Activated CD8-positive, alpha-beta memory T cell treated with anti-CD3 and anti-CD28 coated beads, Interleukin-2, amount 10 ng/mL, durations not matched to agents 7 days and 5 days (primary cell): ENCODE measurements at regions not wholly inside any gene's neighbourhood (a gene's known extent, or its start where the extent isn't known, plus 50 kb on each side); places are given as distances from the start of the nearest gene placed in this dataset.
"Not testable (repeated sequence)": the region's sequence is repeated elsewhere in the genome, so short reads cannot be mapped to it uniquely, and the experiment has no call there.

ENCODE experiments used
- ATAC-seq: fragments of 150-1000 bp; cut with Tn5 transposase; one replicate; pipeline ENCODE4 v1.10.0; 2021; ENCODE audit warnings: moderate library complexity
- CTCF ChIA-PET: fragments of 350-600 bp; sonication (Branson Sonifier 250); formaldehyde crosslinking; loops from one replicate; lab custom pipeline; 2021; ENCODE audit warnings: antibody characterized with exemption; lab: Charles Lee
- DNase-seq: peaks from one replicate; pipeline ENCODE4 v3.0.0-alpha.2; 2020
- H3K27ac Mint-ChIP-seq: one replicate; pipeline ENCODE4 v1.8.0; 2021; ENCODE audit warnings: mild to moderate bottlenecking, mixed read lengths
- H3K27me3 Mint-ChIP-seq: one replicate; pipeline ENCODE4 v1.8.0; 2021; ENCODE audit warnings: mixed read lengths
- H3K36me3 Mint-ChIP-seq: one replicate; pipeline ENCODE4 v1.8.0; 2021; ENCODE audit warnings: mild to moderate bottlenecking, mixed read lengths
- H3K4me1 Mint-ChIP-seq: one replicate; pipeline ENCODE4 v1.8.0; 2021; ENCODE audit warnings: mixed read lengths
- H3K4me3 Mint-ChIP-seq: one replicate; pipeline ENCODE4 v1.8.0; 2021; ENCODE audit warnings: mild to moderate bottlenecking, moderate library complexity, mixed read lengths
- H3K9me3 Mint-ChIP-seq: one replicate; pipeline ENCODE4 v1.8.0; 2022; ENCODE audit warnings: low read depth, mixed read lengths

DNA sequence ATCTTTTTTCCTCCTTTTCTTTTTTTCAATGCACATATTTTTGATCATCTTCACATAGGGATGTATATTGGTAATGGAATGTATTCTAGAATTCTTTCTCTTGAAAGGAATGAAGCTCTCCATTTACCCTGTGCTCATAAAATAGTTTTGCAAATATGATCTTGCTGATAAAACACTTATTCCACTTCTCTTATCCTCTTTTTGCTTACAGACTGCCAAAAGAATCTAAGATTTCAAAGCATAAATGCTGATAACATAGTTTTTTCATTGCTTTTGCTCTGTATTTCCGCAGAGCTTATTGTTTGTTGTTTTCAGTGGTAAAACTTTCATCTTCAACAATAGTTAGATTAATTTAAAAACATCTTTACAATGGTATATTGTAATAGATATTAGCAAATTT lies 350.5 kb downstream of the PAX1 start:
- Mint-ChIP-seq H3K36me3 (no peaks in the 10 kb centered on the region), H3K9me3 (peaks cover 11% of the 10 kb centered on the region), H3K4me3 (no peak overlapping the region), H3K27ac (no peak overlapping the region), H3K4me1 (no peaks in the 10 kb centered on the region), H3K27me3 (no peaks in the 10 kb centered on the region)
- DNase-seq: no peak
- CTCF ChIA-PET: no interaction called here
- no peak for ATAC-seq

DNA sequence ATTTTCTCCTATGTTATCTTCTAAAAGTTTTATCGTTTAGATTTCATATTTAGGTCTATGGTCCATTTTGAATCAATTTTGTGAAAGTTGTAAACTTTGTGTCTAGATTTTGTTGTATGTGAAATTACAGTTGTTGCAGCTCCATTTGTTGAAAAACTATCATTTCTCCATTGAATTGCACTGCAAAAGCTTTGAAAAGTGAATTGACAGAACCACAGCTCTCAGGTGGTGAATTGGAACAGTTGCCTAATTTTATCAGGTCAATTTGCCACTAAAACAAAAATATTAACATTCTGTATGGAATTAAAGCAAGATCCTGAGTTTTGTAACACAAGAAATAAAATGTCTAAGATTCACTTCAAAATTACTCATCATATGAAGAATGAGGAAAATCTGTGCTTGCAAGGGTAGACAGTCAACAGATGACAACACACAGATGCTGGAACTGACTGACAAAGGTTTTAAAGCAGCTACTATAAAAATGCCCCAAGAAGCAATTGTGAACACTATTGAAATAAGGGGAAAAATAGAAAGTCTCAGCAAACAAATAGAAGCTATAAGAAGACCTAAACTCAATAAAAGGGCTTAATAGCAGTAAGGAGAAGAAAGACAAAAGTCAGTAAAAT lies 346.7 kb downstream of the PAX1 start:
- Mint-ChIP-seq H3K27me3 (no peaks in the 10 kb centered on the region), H3K27ac (no peak overlapping the region), H3K9me3 (peaks cover 14% of the 10 kb centered on the region), H3K4me1 (no peaks in the 10 kb centered on the region), H3K4me3 (no peak overlapping the region), H3K36me3 (no peaks in the 10 kb centered on the region)
- no peak for ATAC-seq
- DNase-seq: no peak
- CTCF ChIA-PET: no interaction called here

DNA sequence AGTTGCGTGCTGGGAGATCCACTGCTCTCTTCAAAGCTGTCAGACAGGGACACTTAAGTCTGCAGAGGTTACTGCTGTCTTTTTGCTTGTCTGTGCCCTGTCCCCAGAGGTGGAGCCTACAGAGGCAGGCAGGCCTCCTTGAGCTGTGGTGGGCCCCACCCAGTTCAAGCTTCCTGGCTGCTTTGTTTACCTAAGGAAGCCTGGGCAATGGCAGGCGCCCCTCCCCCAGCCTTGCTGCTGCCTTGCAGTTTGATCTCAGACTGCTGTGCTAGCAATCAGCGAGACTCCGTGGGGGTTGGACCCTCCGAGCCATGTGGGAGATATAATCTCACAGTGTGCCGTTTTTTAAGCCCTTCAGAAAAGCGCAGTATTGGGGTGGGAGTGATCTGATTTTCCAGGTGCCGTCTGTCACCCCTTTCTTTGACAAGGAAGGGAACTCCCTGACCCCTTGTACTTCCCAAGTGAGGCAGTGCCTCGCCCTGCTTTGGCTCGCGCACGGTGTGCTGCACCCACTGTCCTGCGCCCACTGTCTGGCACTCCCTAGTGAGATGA lies 340.6 kb downstream of the PAX1 start:
- not testable (repeated sequence) for DNase-seq, H3K27me3 Mint-ChIP-seq

DNA sequence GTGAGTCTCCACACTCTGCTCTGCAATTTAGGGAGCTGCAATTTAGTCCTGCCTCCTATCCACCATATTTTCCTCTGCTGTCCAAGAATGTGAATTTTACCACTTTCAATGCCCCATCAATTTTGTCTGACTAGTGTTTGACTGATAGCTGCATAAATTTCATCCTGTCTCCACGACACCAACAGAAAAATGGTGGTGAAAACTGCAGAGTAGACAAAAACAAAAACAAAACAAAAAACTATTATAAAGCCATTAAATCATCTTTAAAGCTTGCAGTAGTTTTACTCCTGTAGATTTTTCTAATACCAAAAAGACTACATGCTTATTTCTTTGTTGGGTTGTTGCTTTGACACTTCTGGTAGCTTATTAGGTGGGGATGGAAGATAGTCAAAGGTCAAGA lies 322.0 kb downstream of the PAX1 start:
- CTCF ChIA-PET: no interaction called here
- no peak for DNase-seq
- peaks cover 8% of the 10 kb centered on the region for H3K9me3 Mint-ChIP-seq
- no peak for ATAC-seq
- H3K36me3 Mint-ChIP-seq: no peaks in the 10 kb centered on the region
- no peaks in the 10 kb centered on the region for H3K4me1 Mint-ChIP-seq
- no peak overlapping the region for H3K27ac Mint-ChIP-seq
- H3K27me3 Mint-ChIP-seq: no peaks in the 10 kb centered on the region
- no peak overlapping the region for H3K4me3 Mint-ChIP-seq

More for the DNA sequence above, 340.6 kb downstream of the PAX1 start:
- ATAC-seq, H3K36me3 Mint-ChIP-seq, H3K4me1 Mint-ChIP-seq, CTCF ChIA-PET, H3K27ac Mint-ChIP-seq, H3K9me3 Mint-ChIP-seq, H3K4me3 Mint-ChIP-seq: not testable (repeated sequence)

DNA sequence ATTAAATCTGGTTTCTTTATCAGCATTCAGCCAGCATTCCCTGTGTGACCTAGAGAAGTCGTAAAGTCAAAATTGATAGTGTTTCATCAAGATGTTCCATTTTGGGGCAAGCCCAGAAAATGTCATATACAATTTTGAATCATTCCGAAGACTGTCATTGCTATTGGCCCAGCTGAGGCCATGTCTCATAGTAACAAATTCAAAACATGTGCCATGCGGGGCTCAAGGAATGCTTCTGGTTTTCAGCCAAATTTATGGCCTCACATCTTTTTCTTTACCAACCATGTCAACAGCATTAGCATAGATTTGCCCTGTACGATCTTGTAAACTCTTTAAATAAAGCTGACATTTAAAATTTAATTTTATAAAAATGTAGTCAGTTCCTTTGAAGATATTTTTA lies 314.7 kb downstream of the PAX1 start:
- H3K4me3 Mint-ChIP-seq: no peak overlapping the region
- no peaks in the 10 kb centered on the region for H3K4me1 Mint-ChIP-seq
- no peaks in the 10 kb centered on the region for H3K27me3 Mint-ChIP-seq
- peaks cover 16% of the 10 kb centered on the region for H3K9me3 Mint-ChIP-seq
- CTCF ChIA-PET: no interaction called here
- no peak for ATAC-seq
- no peak overlapping the region for H3K27ac Mint-ChIP-seq
- DNase-seq: no peak
- H3K36me3 Mint-ChIP-seq: no peaks in the 10 kb centered on the region

DNA sequence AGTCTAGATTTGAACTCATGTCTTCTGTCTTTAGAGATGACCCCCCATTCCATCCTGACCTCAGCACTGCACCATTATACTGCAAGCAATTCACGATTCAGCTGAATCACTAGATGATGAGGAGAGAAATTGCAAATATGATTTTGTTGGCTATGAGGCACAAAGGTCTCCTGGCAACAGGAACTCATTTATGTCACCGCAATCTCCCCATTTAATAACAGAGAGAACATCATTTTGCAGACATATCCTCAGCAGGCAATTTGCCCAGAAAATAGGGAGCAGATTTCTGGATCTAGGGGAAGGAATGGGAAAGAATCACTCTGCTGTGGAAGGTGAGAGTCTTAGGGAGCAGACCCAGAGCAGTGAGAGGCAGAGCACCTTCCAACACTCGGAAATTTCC lies 303.0 kb downstream of the PAX1 start:
- H3K4me1 Mint-ChIP-seq: no peaks in the 10 kb centered on the region
- H3K9me3 Mint-ChIP-seq: peaks cover 5% of the 10 kb centered on the region
- no peak for ATAC-seq
- no peak for DNase-seq
- no peak overlapping the region for H3K27ac Mint-ChIP-seq
- H3K4me3 Mint-ChIP-seq: no peak overlapping the region
- H3K27me3 Mint-ChIP-seq: no peaks in the 10 kb centered on the region
- H3K36me3 Mint-ChIP-seq: no peaks in the 10 kb centered on the region
- CTCF ChIA-PET: no interaction called here

DNA sequence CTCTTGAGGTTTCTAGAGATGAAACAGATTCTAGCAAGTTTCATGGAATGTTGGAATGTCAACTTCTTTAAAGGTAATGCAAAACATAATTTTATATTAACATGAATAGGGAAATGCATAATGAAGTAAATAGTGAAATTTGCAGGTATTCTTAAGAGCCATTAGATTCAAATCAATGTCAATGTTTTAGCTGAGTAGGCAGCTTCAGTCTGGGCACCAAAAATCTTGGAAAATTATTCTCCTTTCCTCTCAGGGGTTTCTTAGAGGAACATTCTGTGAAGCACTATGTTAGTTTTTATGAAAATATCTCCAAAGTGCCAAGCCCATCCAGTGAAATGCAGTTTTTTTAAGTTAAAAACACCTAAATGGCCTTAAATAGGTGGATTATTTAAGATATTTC lies 300.8 kb downstream of the PAX1 start:
- no peak overlapping the region for H3K4me3 Mint-ChIP-seq
- H3K4me1 Mint-ChIP-seq: no peaks in the 10 kb centered on the region
- ATAC-seq (no peak), DNase-seq (no peak)
- peaks cover 12% of the 10 kb centered on the region for H3K9me3 Mint-ChIP-seq
- H3K27ac Mint-ChIP-seq: no peak overlapping the region
- H3K27me3 Mint-ChIP-seq: no peaks in the 10 kb centered on the region
- CTCF ChIA-PET: no interaction called here
- no peaks in the 10 kb centered on the region for H3K36me3 Mint-ChIP-seq

DNA sequence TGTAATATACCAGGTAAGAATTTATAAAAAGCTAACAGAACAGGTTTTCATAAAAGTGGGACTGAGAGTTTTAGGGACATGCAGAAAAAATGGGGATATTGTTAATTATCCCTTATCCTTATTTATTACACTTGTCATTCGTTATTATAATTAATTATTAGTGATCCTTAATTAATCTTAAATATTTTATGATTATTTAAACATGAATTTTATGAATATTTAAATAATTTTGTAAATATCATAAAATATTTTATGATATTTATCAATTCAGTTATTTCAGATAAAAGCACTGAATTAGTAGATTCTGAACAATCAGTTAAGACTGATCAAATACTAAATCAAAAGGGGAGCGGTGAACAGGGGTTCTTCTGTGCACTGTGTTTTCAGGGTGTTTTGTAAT lies 300.1 kb downstream of the PAX1 start:
- Mint-ChIP-seq H3K36me3 (no peaks in the 10 kb centered on the region), H3K27me3 (no peaks in the 10 kb centered on the region), H3K9me3 (peaks cover 12% of the 10 kb centered on the region), H3K4me3 (no peak overlapping the region), H3K27ac (no peak overlapping the region), H3K4me1 (no peaks in the 10 kb centered on the region)
- DNase-seq: no peak
- CTCF ChIA-PET: no interaction called here
- ATAC-seq: no peak

DNA sequence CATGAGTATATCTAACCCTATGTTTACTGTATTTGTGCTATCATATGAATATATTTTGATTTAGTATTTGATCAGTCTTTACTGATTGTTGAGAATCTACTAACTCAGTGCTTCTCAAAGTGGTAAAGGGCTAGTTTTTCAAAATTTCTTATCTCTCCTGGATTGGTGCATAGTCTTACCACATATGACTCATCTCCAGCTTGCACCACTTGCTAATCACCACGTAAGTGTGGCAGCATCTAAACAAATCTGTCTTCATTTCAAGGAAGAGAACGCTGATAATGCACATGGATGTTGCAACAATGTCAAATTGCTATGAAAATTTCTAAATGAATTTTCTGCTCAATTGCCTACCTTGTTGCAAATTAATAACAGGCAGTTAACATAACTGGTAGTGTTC lies 299.5 kb downstream of the PAX1 start:
- CTCF ChIA-PET: no interaction called here
- Mint-ChIP-seq H3K36me3 (no peaks in the 10 kb centered on the region), H3K27me3 (no peaks in the 10 kb centered on the region), H3K4me3 (no peak overlapping the region), H3K9me3 (peaks cover 12% of the 10 kb centered on the region), H3K27ac (no peak overlapping the region), H3K4me1 (no peaks in the 10 kb centered on the region)
- no peak for DNase-seq
- ATAC-seq: no peak

DNA sequence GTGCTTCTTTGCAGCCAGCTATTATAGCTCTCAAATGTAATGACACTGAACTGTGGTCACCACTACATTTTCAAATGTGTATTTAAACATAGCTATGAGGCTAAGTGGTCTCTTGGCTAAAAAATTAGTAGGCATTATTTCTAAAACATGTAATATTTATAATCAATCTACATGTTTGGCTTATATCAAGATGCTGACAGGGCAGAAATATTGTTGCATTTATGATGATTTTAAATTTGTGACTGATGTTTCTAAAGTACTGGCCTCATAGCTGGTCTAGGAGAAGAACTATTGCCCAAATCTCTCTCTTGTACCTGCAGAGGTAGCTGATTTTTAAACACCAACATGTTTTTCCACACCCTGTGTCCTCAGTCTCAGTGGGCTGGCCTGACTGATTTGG lies 298.2 kb downstream of the PAX1 start:
- CTCF ChIA-PET: no interaction called here
- DNase-seq (no peak), ATAC-seq (no peak)
- Mint-ChIP-seq H3K4me3 (no peak overlapping the region), H3K27ac (no peak overlapping the region), H3K4me1 (no peaks in the 10 kb centered on the region), H3K27me3 (no peaks in the 10 kb centered on the region), H3K36me3 (no peaks in the 10 kb centered on the region), H3K9me3 (peaks cover 12% of the 10 kb centered on the region)

DNA sequence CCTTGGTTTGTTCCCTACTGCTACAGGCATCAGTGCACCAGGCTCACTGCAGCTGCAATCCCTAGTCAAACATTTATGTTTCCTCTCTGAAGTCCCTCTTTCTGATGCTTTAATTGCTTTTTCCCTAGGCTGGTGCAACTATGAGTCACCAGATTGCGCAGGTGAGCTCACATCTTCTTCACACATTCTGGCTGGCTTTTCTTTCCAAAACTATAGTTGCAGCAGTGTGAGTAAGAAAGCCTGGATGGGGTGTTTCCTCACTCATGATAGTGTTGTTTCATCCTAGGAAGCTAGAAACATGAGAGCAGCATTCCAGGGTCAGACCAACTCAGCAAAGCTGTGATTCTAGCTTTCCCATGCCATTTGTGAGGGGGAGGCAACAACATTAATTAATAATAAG lies 296.4 kb downstream of the PAX1 start:
- CTCF ChIA-PET: no interaction called here
- no peak for DNase-seq
- ATAC-seq: no peak
- Mint-ChIP-seq H3K27ac (no peak overlapping the region), H3K9me3 (peaks cover 8% of the 10 kb centered on the region), H3K4me3 (no peak overlapping the region), H3K27me3 (no peaks in the 10 kb centered on the region), H3K36me3 (no peaks in the 10 kb centered on the region), H3K4me1 (no peaks in the 10 kb centered on the region)

DNA sequence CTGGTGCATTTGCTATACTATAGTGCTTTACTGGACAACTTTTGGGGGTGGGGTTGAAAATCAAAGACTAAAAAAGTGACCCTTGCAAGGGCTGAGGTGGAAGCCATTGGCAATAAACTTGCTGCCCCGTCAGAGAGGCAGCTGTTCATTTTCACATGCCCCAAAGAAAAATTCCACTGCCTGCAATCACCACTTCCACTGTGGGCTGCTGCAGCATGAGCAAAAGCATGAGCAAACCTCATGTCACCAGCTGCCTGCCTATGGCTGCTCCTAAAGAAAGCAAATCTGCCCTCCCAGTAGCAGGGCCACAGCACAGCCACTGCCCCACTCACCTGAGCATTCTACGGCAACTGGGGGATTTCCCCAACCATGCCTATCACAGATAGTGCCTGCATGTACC lies 290.0 kb downstream of the PAX1 start:
- ATAC-seq (no peak), DNase-seq (no peak)
- CTCF ChIA-PET: no interaction called here
- no peaks in the 10 kb centered on the region for H3K36me3 Mint-ChIP-seq
- H3K4me3 Mint-ChIP-seq: no peak overlapping the region
- no peaks in the 10 kb centered on the region for H3K27me3 Mint-ChIP-seq
- H3K4me1 Mint-ChIP-seq: no peaks in the 10 kb centered on the region
- peaks cover 6% of the 10 kb centered on the region for H3K9me3 Mint-ChIP-seq
- H3K27ac Mint-ChIP-seq: no peak overlapping the region

DNA sequence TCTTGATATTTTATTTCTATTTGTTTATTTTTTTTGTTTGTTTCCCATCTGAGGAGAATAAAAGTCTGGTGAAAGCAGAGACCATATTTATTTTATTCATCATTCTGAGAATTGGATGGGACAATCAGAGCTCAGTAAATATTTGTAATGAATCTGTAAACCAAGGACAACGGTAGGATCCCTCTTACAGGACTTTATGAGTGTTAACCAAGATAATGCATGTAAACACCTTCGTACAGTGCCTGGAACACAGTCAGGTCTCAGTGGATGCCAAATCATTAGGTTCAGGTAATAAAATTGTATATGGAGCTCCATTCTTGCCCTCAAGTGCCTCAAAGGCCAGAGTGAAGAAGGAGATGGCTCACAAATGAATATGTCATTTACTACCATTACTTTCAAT lies 288.7 kb downstream of the PAX1 start:
- ATAC-seq (no peak), DNase-seq (no peak)
- Mint-ChIP-seq H3K4me3 (no peak overlapping the region), H3K9me3 (peaks cover 6% of the 10 kb centered on the region), H3K27ac (no peak overlapping the region), H3K27me3 (no peaks in the 10 kb centered on the region), H3K4me1 (no peaks in the 10 kb centered on the region), H3K36me3 (no peaks in the 10 kb centered on the region)
- CTCF ChIA-PET: no interaction called here

DNA sequence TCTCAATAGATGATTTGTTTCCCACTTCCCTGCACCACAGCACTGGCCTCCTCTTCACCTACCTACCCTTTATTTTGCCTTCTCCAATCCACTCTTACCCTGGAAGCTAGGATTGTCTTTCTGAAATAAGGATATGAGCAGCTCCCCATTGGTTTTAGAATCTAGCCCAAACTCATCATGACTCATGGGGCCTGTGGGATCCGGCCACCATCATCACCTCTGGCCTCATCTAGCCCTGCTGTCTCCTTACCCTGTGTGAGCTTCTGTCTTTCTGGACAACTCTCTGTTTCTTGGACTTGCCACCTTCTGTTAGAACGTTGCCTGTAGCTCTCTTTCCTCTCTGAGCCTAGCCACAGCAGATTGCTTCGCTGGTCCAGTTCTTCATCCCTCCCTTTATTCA lies 277.1 kb downstream of the PAX1 start:
- Mint-ChIP-seq H3K4me3 (no peak overlapping the region), H3K9me3 (peaks cover 17% of the 10 kb centered on the region), H3K36me3 (no peaks in the 10 kb centered on the region), H3K27me3 (no peaks in the 10 kb centered on the region), H3K4me1 (no peaks in the 10 kb centered on the region), H3K27ac (no peak overlapping the region)
- DNase-seq (no peak), ATAC-seq (no peak)
- CTCF ChIA-PET: no interaction called here
